ENCODE measurements at regions not wholly inside any gene's neighbourhood (a gene's known extent, or its start where the extent isn't known, plus 50 kb on each side); places are given as distances from the start of the nearest gene placed in this dataset.

- no peaks in the 10 kb centered on the region for H4K20me1 ChIP-seq (ENCODE audit: insufficient read depth, low read length)
- no peak overlapping the region for H3K27ac ChIP-seq (ENCODE audit: insufficient read depth, low read length)
- no peak overlapping the region for H2BK15ac ChIP-seq (ENCODE audit: low read depth, low read length)
- no peaks in the 10 kb centered on the region for H3K36me3 ChIP-seq (ENCODE audit: control insufficient read depth, insufficient read depth, low read length)
- H3K4me3 ChIP-seq (ENCODE audit: insufficient read depth, low read depth, low read length) = no peak overlapping the region
- no peak for DNase-seq
- no peaks in the 10 kb centered on the region for H3K79me1 ChIP-seq (ENCODE audit: low read depth in 1 of 2, low read length in 2 of 2)
- H4K91ac ChIP-seq (ENCODE audit: insufficient read depth, low read depth, low read length) = no peak overlapping the region
- in situ Hi-C loops (cut with MboI; ENCODE audit: low sequenced_read_pairs) = no loop called here
- intact Hi-C loops (cut with micrococcal nuclease) = no loop called here
- no TSS peak for BruUV-seq (replicated peaks)
- 62% methylated on average over 4 of the region's 5 CpGs; no CpG with 5 or more reads in 1 of the 2 experiments for WGBS, 2 experiments (ENCODE audit: extremely low coverage in 2 of 2, insufficient read length in 1 of 2)
- POLR2A ChIA-PET (ENCODE audit: unreplicated experiment) = no interaction called here
- H3K9me1 ChIP-seq (ENCODE audit: insufficient read depth, low read length) = no peaks in the 10 kb centered on the region; the same call in 1 of the 2 replicates
- TF ChIP-seq POLR2A (IDR thresholded peaks at IDR 0.05; ENCODE audit: low read depth, low read length) (no peak), RCOR1 (IDR thresholded peaks at IDR 0.05; ENCODE audit: insufficient replicate concordance, low read length) (no peak), MAZ (IDR thresholded peaks at IDR 0.05; ENCODE audit: borderline replicate concordance, low read depth, low read length) (no peak), MAFK (IDR thresholded peaks at IDR 0.05; ENCODE audit: low read depth, low read length) (no peak), RFX5 (IDR thresholded peaks at IDR 0.05; ENCODE audit: low read depth, low read length) (no peak)
- H3K4me2 ChIP-seq (ENCODE audit: low read depth, low read length) = no peak overlapping the region
- H3K56ac ChIP-seq (ENCODE audit: extremely low read depth, insufficient read depth, low read length) = no peak overlapping the region
- no peaks in the 10 kb centered on the region for H3K9me3 ChIP-seq (ENCODE audit: control insufficient read depth, insufficient read depth, low read length)
- no peak overlapping the region for H3K18ac ChIP-seq (ENCODE audit: low read depth, low read length)
- H3K9ac ChIP-seq (ENCODE audit: low read depth, low read length) = no peak overlapping the region
- H2AK9ac ChIP-seq (replicated peaks; ENCODE audit: low read depth, low read length, poor library complexity) = no peak overlapping the region
- CTCF ChIA-PET = no interaction called here
- H4K8ac ChIP-seq (ENCODE audit: low read depth in 2 of 2, low read length in 2 of 2) = no peak overlapping the region
- no peak overlapping the region for H3K4ac ChIP-seq (ENCODE audit: low read depth, low read length)
- no peak overlapping the region for H4K5ac ChIP-seq (ENCODE audit: low read depth, low read length)
- dilution Hi-C loops (cut with HindIII; ENCODE audit: low sequenced_read_pairs, unreplicated experiment) = no loop called here
- H2BK5ac ChIP-seq (ENCODE audit: low read depth, low read length, poor library complexity, severe bottlenecking) = no peak overlapping the region
- H3K14ac ChIP-seq (replicated peaks; ENCODE audit: low read depth, low read length) = no peak overlapping the region
- no peak overlapping the region for H2AFZ ChIP-seq (replicated peaks; ENCODE audit: low read length, poor library complexity)
- H2BK120ac ChIP-seq (ENCODE audit: low read depth, low read length) = no peak overlapping the region
- no peaks in the 10 kb centered on the region for H3K4me1 ChIP-seq (ENCODE audit: control insufficient read depth, insufficient read depth, low read length)
- H3K23ac ChIP-seq (ENCODE audit: low read depth, low read length) = no peak overlapping the region
- ATAC-seq (ENCODE audit: low read depth) = no peak
- no peaks in the 10 kb centered on the region for H3K27me3 ChIP-seq (ENCODE audit: control insufficient read depth, insufficient read depth, low read length)
- no peak overlapping the region for H2AK5ac ChIP-seq (ENCODE audit: low read depth, low read length)
- H2BK20ac ChIP-seq (ENCODE audit: low read depth, low read length) = no peak overlapping the region
Observed at GRCh38 chr1:116258668-116259419, 114.2 kb upstream of the ATP1A1 start.
